ENCODE measurements at regions not wholly inside any gene's neighbourhood (a gene's known extent, or its start where the extent isn't known, plus 50 kb on each side); places are given as distances from the start of the nearest gene placed in this dataset.

DNA sequence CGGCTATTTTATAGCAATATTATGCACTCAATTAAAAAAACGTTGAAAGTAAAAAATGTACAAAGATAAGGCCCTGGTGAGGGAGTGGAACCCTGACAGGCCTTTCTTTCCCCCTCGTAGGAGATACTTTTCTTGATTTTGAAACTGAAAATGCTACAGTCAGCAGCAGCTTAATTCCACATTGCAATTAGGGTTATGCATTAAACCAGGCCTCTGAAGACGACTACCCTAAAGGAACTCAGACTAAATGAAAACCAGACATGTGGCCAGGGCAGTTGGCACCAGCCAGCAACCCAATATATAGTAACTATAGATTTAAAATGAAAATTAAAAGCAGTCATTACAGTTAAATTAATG, 463.2 kb upstream of the MAF start:
- TF ChIP-seq, protein P1, sequence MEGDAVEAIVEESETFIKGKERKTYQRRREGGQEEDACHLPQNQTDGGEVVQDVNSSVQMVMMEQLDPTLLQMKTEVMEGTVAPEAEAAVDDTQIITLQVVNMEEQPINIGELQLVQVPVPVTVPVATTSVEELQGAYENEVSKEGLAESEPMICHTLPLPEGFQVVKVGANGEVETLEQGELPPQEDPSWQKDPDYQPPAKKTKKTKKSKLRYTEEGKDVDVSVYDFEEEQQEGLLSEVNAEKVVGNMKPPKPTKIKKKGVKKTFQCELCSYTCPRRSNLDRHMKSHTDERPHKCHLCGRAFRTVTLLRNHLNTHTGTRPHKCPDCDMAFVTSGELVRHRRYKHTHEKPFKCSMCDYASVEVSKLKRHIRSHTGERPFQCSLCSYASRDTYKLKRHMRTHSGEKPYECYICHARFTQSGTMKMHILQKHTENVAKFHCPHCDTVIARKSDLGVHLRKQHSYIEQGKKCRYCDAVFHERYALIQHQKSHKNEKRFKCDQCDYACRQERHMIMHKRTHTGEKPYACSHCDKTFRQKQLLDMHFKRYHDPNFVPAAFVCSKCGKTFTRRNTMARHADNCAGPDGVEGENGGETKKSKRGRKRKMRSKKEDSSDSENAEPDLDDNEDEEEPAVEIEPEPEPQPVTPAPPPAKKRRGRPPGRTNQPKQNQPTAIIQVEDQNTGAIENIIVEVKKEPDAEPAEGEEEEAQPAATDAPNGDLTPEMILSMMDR (IDR thresholded peaks at IDR 0.05), result no peak
- TF ChIP-seq POLR2AphosphoS5 (IDR thresholded peaks at IDR 0.05) (no peak), POLR2A (IDR thresholded peaks at IDR 0.05; ENCODE audit: low read depth) (no peak), EP300 (IDR thresholded peaks at IDR 0.05) (no peak)
- DNase-seq (ENCODE audit: extremely low spot score), result no peak
- no peak overlapping the region for H3K27ac ChIP-seq (replicated peaks in 1 of 4)
- peaks cover 0 to 2% (median 0%) of the 10 kb centered on the region in 4 donors for H3K4me1 ChIP-seq
- intact Hi-C loops (cut with DNase I), result no loop called here
- H3K4me3 ChIP-seq, result no peak overlapping the region
- no peaks in the 10 kb centered on the region for H3K27me3 ChIP-seq
- H3K36me3 ChIP-seq, result no peaks in the 10 kb centered on the region
- no peaks in the 10 kb centered on the region for H3K9me3 ChIP-seq
- WGBS, result 74% methylated on average over 4 of the region's 4 CpGs

DNA sequence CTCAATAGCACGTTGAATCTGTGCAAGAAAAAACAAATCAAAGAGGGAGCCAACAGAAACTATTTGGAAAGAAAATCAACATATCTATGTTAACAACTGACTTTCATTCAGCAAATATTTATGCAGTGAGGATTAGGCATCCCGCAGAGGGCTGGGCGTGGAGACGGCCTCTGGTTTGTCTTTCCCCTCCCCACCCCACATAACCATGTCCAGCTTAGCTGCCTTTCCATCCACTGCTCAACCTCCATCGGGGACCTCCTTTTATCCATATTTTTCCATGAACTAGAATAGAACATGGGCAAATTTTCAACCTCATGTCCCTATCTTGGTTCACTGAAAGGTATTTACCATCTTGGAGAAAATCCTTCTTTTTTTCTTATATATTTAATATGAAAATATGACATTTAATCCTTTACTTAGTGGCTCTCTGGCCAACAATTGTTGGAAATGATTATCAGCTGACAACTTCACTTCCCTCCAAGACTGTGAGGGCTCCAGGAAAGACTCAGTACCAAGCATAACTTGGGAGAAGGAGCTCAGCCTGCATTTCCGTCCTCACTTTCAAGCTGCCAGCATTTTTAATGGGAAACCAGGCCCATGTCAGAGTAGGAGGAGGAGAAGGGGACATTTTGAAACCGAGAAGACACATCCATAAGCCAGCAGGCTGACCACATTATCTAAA, 462.6 kb upstream of the MAF start:
- no peak overlapping the region for H3K4me3 ChIP-seq
- H3K27ac ChIP-seq (replicated peaks in 1 of 4), result no peak overlapping the region
- no peak for TF ChIP-seq POLR2AphosphoS5 (IDR thresholded peaks at IDR 0.05)
- no peak for TF ChIP-seq EP300 (IDR thresholded peaks at IDR 0.05)
- no peaks in the 10 kb centered on the region for H3K36me3 ChIP-seq
- H3K9me3 ChIP-seq, result no peaks in the 10 kb centered on the region
- no peaks in the 10 kb centered on the region for H3K27me3 ChIP-seq
- intact Hi-C loops (cut with DNase I), result no loop called here
- WGBS, result 67% methylated on average over 7 of the region's 7 CpGs
- no peak for DNase-seq (ENCODE audit: extremely low spot score)
- peaks cover 0 to 7% (median 5%) of the 10 kb centered on the region in 4 donors for H3K4me1 ChIP-seq

- Histone ChIP-seq H3K27me3 (no peaks in the 10 kb centered on the region), H3K4me3 (no peak overlapping the region), H3K36me3 (no peaks in the 10 kb centered on the region), H3K27ac (replicated peaks in 1 of 4) (no peak overlapping the region), H3K4me1 (peaks cover 0 to 11% (median 9%) of the 10 kb centered on the region in 4 donors), H3K9me3 (no peaks in the 10 kb centered on the region)
- intact Hi-C loops (cut with DNase I), result no loop called here
- TF ChIP-seq POLR2AphosphoS5 (IDR thresholded peaks at IDR 0.05), result no peak
- TF ChIP-seq POLR2A (IDR thresholded peaks at IDR 0.05; ENCODE audit: low read depth), result no peak
- no peak for TF ChIP-seq EP300 (IDR thresholded peaks at IDR 0.05)
- TF ChIP-seq, protein P1 (IDR thresholded peaks at IDR 0.05), result no peak
- no peak for DNase-seq (ENCODE audit: extremely low spot score)
- 95% methylated on average over 12 of the region's 12 CpGs for WGBS
Measured at GRCh38 chr16:80062361-80063030, 462.0 kb upstream of the MAF start.

GRCh38 chr16:80060470-80060869, 459.9 kb upstream of the MAF start:
- intact Hi-C loops (cut with DNase I), result no loop called here
- TF ChIP-seq POLR2A (IDR thresholded peaks at IDR 0.05; ENCODE audit: low read depth) (no peak), EP300 (IDR thresholded peaks at IDR 0.05) (no peak), POLR2AphosphoS5 (IDR thresholded peaks at IDR 0.05) (no peak)
- TF ChIP-seq, protein P1 (IDR thresholded peaks at IDR 0.05), result no peak
- DNase-seq (ENCODE audit: extremely low spot score), result no peak
- 89% methylated on average over 3 of the region's 3 CpGs for WGBS
- H3K9me3 ChIP-seq, result no peaks in the 10 kb centered on the region
- no peaks in the 10 kb centered on the region for H3K36me3 ChIP-seq
- peaks cover 0 to 11% (median 9%) of the 10 kb centered on the region in 4 donors for H3K4me1 ChIP-seq
- H3K27me3 ChIP-seq, result no peaks in the 10 kb centered on the region
- no peak overlapping the region for H3K4me3 ChIP-seq
- no peak overlapping the region for H3K27ac ChIP-seq (replicated peaks in 1 of 4)

- Histone ChIP-seq H3K4me3 (no peak overlapping the region), H3K4me1 (peaks cover 0 to 11% (median 9%) of the 10 kb centered on the region in 4 donors), H3K9me3 (no peaks in the 10 kb centered on the region), H3K27me3 (no peaks in the 10 kb centered on the region), H3K36me3 (no peaks in the 10 kb centered on the region), H3K27ac (replicated peaks in 1 of 4) (no peak overlapping the region)
- no peak for DNase-seq (ENCODE audit: extremely low spot score)
- intact Hi-C loops (cut with DNase I), result no loop called here
- TF ChIP-seq, protein P1 (IDR thresholded peaks at IDR 0.05), result no peak
- TF ChIP-seq POLR2A (IDR thresholded peaks at IDR 0.05; ENCODE audit: low read depth) (no peak), EP300 (IDR thresholded peaks at IDR 0.05) (no peak), POLR2AphosphoS5 (IDR thresholded peaks at IDR 0.05) (no peak)
- WGBS, result 44% methylated on average over 3 of the region's 3 CpGs
Measured at GRCh38 chr16:80059836-80060235, 459.3 kb upstream of the MAF start.

Measured in esophagus muscularis mucosa (tissue), 4 donors.